ENCODE measurements at regions not wholly inside any gene's neighbourhood (a gene's known extent, or its start where the extent isn't known, plus 50 kb on each side); places are given as distances from the start of the nearest gene placed in this dataset.

DNA sequence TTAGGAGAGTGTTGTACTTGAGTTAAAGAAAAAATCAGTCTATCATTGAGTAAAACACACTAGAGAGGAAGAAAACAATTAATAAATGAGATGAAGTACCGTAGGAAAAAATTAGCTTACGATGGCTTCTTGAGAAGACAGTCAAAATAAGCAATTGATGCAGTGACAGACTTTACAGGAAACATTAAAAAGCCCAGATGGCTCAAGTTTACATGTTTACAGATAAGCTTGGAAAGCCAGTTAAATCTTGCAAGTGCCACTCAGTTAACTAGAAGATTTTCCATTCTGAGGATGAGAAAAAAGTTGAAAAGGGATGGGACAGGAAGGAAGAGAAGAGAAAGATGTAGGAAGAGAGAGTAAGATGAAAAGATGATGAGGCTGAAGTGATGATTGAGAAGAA, 288.8 kb upstream of the FERMT1 start:
- no peak for TF ChIP-seq EP300 (IDR thresholded peaks at IDR 0.05)
- no peak for TF ChIP-seq POLR2A (IDR thresholded peaks at IDR 0.05)
- no peak for TF ChIP-seq CTCF (IDR thresholded peaks at IDR 0.05)
- H3K4me3 ChIP-seq, result no peak overlapping the region
- H3K4me1 ChIP-seq, result no peaks in the 10 kb centered on the region
- DNase-seq (ENCODE audit: low spot score in 2 of 2), result no peak
- H3K36me3 ChIP-seq, result no peaks in the 10 kb centered on the region
- no peaks in the 10 kb centered on the region for H3K27me3 ChIP-seq
- 78% methylated on average over 2 of the region's 2 CpGs for WGBS, 2 donors
- no peaks in the 10 kb centered on the region for H3K9me3 ChIP-seq
- H3K27ac ChIP-seq, result no peak overlapping the region

DNA sequence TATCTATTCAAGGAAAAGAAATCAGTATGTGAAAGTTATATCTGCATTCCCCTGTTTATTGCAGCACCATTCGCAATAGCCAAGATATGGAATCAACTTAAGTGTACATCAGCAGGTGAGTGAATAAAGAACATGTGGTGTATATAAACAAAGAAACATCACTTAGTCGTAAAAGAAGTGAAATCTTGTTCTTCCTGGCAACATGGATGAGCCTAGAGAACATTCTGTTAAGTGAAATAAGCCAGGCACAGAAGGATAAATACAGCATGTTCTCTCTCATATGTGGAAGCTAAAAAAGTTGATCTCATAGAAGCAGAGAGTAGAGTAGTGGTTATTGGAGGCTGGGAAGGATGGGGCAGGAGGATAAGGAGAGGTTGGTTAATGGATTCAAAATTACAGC, 287.9 kb upstream of the FERMT1 start:
- WGBS, 2 donors, result 69 to 86% methylated on average over 2 of the region's 2 CpGs
- Histone ChIP-seq H3K27ac (no peak overlapping the region), H3K9me3 (no peaks in the 10 kb centered on the region), H3K36me3 (no peaks in the 10 kb centered on the region), H3K27me3 (no peaks in the 10 kb centered on the region), H3K4me3 (no peak overlapping the region), H3K4me1 (no peaks in the 10 kb centered on the region)
- DNase-seq (ENCODE audit: low spot score in 2 of 2), result no peak
- TF ChIP-seq POLR2A (IDR thresholded peaks at IDR 0.05), result no peak
- TF ChIP-seq EP300 (IDR thresholded peaks at IDR 0.05), result no peak
- TF ChIP-seq CTCF (IDR thresholded peaks at IDR 0.05), result no peak

DNA sequence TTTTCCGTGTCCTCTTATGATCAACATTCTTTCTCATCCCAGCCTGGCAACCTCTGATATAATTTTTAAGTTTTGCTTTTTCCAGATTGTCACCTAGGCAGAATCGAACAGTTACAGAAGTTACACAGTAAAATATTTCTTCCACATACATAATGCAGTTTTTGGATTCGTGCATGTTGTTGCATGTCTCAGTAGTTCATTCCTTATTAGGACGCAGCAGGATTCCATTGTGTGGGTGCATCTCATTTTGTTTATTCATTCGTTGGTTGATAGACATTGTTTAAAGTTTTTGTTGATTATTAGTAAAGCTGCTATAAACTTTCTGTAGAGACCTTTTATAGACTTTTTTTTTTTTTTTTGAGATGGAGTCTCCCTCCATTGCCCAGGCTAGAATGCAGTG, 284.3 kb upstream of the FERMT1 start:
- no peaks in the 10 kb centered on the region for H3K9me3 ChIP-seq
- H3K36me3 ChIP-seq, result no peaks in the 10 kb centered on the region
- TF ChIP-seq CTCF (IDR thresholded peaks at IDR 0.05) (no peak), EP300 (IDR thresholded peaks at IDR 0.05) (no peak), POLR2A (IDR thresholded peaks at IDR 0.05) (no peak)
- no peaks in the 10 kb centered on the region for H3K27me3 ChIP-seq
- no peaks in the 10 kb centered on the region for H3K4me1 ChIP-seq
- H3K27ac ChIP-seq, result no peak overlapping the region
- no peak for DNase-seq (ENCODE audit: low spot score in 2 of 2)
- H3K4me3 ChIP-seq, result no peak overlapping the region
- WGBS, 2 donors, result 79% methylated on average over 5 of the region's 5 CpGs

GRCh38 chr20:6401893-6402557, 279.2 kb upstream of the FERMT1 start:
- no peaks in the 10 kb centered on the region for H3K9me3 ChIP-seq
- no peak for TF ChIP-seq POLR2A (IDR thresholded peaks at IDR 0.05)
- TF ChIP-seq CTCF (IDR thresholded peaks at IDR 0.05), result no peak
- TF ChIP-seq EP300 (IDR thresholded peaks at IDR 0.05), result no peak
- no peaks in the 10 kb centered on the region for H3K27me3 ChIP-seq
- DNase-seq (ENCODE audit: low spot score in 2 of 2), result no peak
- H3K4me1 ChIP-seq, result no peaks in the 10 kb centered on the region
- H3K4me3 ChIP-seq, result no peak overlapping the region
- no peaks in the 10 kb centered on the region for H3K36me3 ChIP-seq
- no peak overlapping the region for H3K27ac ChIP-seq
- 24 to 30% methylated on average over 3 of the region's 3 CpGs for WGBS, 2 donors

DNA sequence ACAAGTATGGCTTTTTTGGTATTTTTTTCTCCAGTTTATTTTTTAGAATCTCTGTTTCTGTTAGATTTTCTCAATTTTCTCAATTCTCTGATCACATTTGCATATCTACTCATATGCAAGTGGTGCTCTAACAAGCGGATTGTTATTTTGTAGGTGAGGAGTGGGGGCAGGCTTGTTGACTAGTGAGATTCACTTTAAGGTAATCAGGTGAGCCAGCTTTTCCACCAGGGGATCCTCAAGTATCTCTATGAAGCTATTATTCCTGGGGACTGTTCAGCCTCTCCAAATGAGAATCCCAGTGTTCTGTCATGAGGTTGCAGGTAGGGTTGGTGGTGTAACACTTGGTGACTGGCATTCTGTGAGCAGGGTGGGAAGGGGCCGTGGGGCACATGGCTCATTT, 274.3 kb upstream of the FERMT1 start:
- TF ChIP-seq CTCF (IDR thresholded peaks at IDR 0.05) (no peak), POLR2A (IDR thresholded peaks at IDR 0.05) (no peak), EP300 (IDR thresholded peaks at IDR 0.05) (no peak)
- no peaks in the 10 kb centered on the region for H3K9me3 ChIP-seq
- DNase-seq (ENCODE audit: low spot score in 2 of 2), result no peak
- no peaks in the 10 kb centered on the region for H3K4me1 ChIP-seq
- WGBS, 2 donors, result 72 to 89% methylated on average over 2 of the region's 2 CpGs
- no peaks in the 10 kb centered on the region for H3K36me3 ChIP-seq
- no peak overlapping the region for H3K4me3 ChIP-seq
- H3K27ac ChIP-seq, result no peak overlapping the region
- H3K27me3 ChIP-seq, result no peaks in the 10 kb centered on the region
